Frontal cortex (tissue), 3 donors: ENCODE measurements at regions not wholly inside any gene's neighbourhood (a gene's known extent, or its start where the extent isn't known, plus 50 kb on each side); places are given as distances from the start of the nearest gene placed in this dataset.
"Not testable (repeated sequence)": the region's sequence is repeated elsewhere in the genome, so short reads cannot be mapped to it uniquely, and the experiment has no call there.

Experiments
- DNase-seq, 2 donors: peaks; one replicate each; pipeline ENCODE4 v3.0.0; 2012; ENCODE audit warnings: low spot score in 2 of 2
- FAIRE-seq: peaks from 2 replicates; lab custom pipeline; 2012; peaks lifted over from hg19 to GRCh38; lab: Jason Lieb, UNC
- donor health status: control.
- donor health status: control.
- donor health status: control.

- no peak for FAIRE-seq
- no peak for DNase-seq
Measured at GRCh38 chr11:82004537-82005213, 729.0 kb downstream of the FAM181B start.

- no peak for DNase-seq
- no peak for FAIRE-seq
Measured at GRCh38 chr11:82003671-82004515, 729.8 kb downstream of the FAM181B start.

- DNase-seq (no peak), FAIRE-seq (no peak)
Measured at GRCh38 chr11:82003024-82003423, 730.6 kb downstream of the FAM181B start.

GRCh38 chr11:81995889-81996288 is 737.8 kb downstream of the FAM181B start:
- FAIRE-seq (no peak), DNase-seq (no peak)

GRCh38 chr11:81993755-81994154 is 739.9 kb downstream of the FAM181B start:
- DNase-seq (no peak), FAIRE-seq (no peak)

- no peak for FAIRE-seq
- DNase-seq: no peak
Measured at GRCh38 chr11:81990659-81991443, 742.8 kb downstream of the FAM181B start.

GRCh38 chr11:81989093-81989492 is 744.6 kb downstream of the FAM181B start:
- DNase-seq (no peak), FAIRE-seq (no peak)

GRCh38 chr11:81987829-81988472 is 745.7 kb downstream of the FAM181B start:
- DNase-seq (no peak), FAIRE-seq (no peak)

GRCh38 chr11:81986556-81987161 is 747.0 kb downstream of the FAM181B start:
- DNase-seq: no peak
- FAIRE-seq: no peak

GRCh38 chr11:81979448-81979847 is 754.2 kb downstream of the FAM181B start:
- no peak for DNase-seq
- no peak for FAIRE-seq

GRCh38 chr11:81975261-81975900 is 758.3 kb downstream of the FAM181B start:
- FAIRE-seq: no peak

GRCh38 chr11:81970886-81971285 is 762.8 kb downstream of the FAM181B start:
- FAIRE-seq (no peak), DNase-seq (no peak)

More at GRCh38 chr11:81975261-81975900, 758.3 kb downstream of the FAM181B start:
- DNase-seq: no peak

- no peak for DNase-seq
- no peak for FAIRE-seq
Measured at GRCh38 chr11:81967242-81967641, 766.4 kb downstream of the FAM181B start.

GRCh38 chr11:81966340-81966739 is 767.3 kb downstream of the FAM181B start:
- FAIRE-seq: no peak

GRCh38 chr11:81963018-81963417 is 770.6 kb downstream of the FAM181B start:
- FAIRE-seq (no peak), DNase-seq (no peak)

More at GRCh38 chr11:81966340-81966739, 767.3 kb downstream of the FAM181B start:
- DNase-seq: no peak

- DNase-seq: no peak
- FAIRE-seq: no peak
Measured at GRCh38 chr11:81960443-81960842, 773.2 kb downstream of the FAM181B start.

- FAIRE-seq: no peak
- no peak for DNase-seq
Measured at GRCh38 chr11:81959341-81959740, 774.3 kb downstream of the FAM181B start.

- not testable (repeated sequence) for FAIRE-seq, DNase-seq
Measured at GRCh38 chr11:81954301-81954700, 779.4 kb downstream of the FAM181B start.

- DNase-seq (no peak), FAIRE-seq (no peak)
Measured at GRCh38 chr11:81946831-81947230, 786.8 kb downstream of the FAM181B start.
